Activated T-helper 1 cell treated with anti-CD3 and anti-CD28 coated beads, Interleukin-12 subunit alpha, Interleukin-12 subunit beta, Interleukin-2, Interleukin-4 antibody, amounts not matched to agents 30 ng/mL and 10 ng/mL and 1 ng/mL, durations not matched to agents 14 hours and 24 hours and 36 hours (primary cell): ENCODE measurements at regions not wholly inside any gene's neighbourhood (a gene's known extent, or its start where the extent isn't known, plus 50 kb on each side); places are given as distances from the start of the nearest gene placed in this dataset.
"Not testable (repeated sequence)": the region's sequence is repeated elsewhere in the genome, so short reads cannot be mapped to it uniquely, and the experiment has no call there.

ENCODE experiments used
- DNase-seq: peaks from one replicate; pipeline ENCODE4 v3.0.0; 2021; ENCODE audit warnings: low spot score
- H3K27ac Mint-ChIP-seq: one replicate; pipeline ENCODE4 v1.8.0; 2021; ENCODE audit warnings: mild to moderate bottlenecking, mixed read lengths
- H3K27me3 Mint-ChIP-seq: one replicate; pipeline ENCODE4 v1.8.0; 2022; ENCODE audit warnings: mild to moderate bottlenecking, moderate library complexity, mixed read lengths; ENCODE audit not compliant: insufficient read depth
- H3K36me3 Mint-ChIP-seq: one replicate; pipeline ENCODE4 v1.8.0; 2021; ENCODE audit warnings: low read depth, mixed read lengths
- H3K4me1 Mint-ChIP-seq: one replicate; pipeline ENCODE4 v1.8.0; 2021; ENCODE audit warnings: low read depth, mixed read lengths
- H3K4me3 Mint-ChIP-seq: one replicate; pipeline ENCODE4 v1.8.0; 2021; ENCODE audit warnings: mild to moderate bottlenecking, moderate library complexity, mixed read lengths
- H3K9me3 Mint-ChIP-seq: one replicate; pipeline ENCODE4 v1.8.0; 2021; ENCODE audit warnings: mixed read lengths
- intact Hi-C: fragments of 100-400 bp; cut with micrococcal nuclease; formaldehyde crosslinking; loops from one replicate; pipeline ENCODE4 v1.15.1; 2024

- Mint-ChIP-seq H3K27ac (no peak overlapping the region), H3K36me3 (no peaks in the 10 kb centered on the region), H3K4me3 (no peak overlapping the region), H3K4me1 (no peaks in the 10 kb centered on the region), H3K9me3 (no peaks in the 10 kb centered on the region), H3K27me3 (no peaks in the 10 kb centered on the region)
- no peak for DNase-seq
- intact Hi-C loops = no loop called here
Measured at GRCh38 chr7:83852136-83852535, 203.2 kb upstream of the SEMA3E start.

GRCh38 chr7:83851551-83851950 is 202.6 kb upstream of the SEMA3E start:
- DNase-seq = no peak
- Mint-ChIP-seq H3K4me3 (no peak overlapping the region), H3K36me3 (no peaks in the 10 kb centered on the region), H3K9me3 (no peaks in the 10 kb centered on the region), H3K4me1 (no peaks in the 10 kb centered on the region), H3K27me3 (no peaks in the 10 kb centered on the region), H3K27ac (no peak overlapping the region)
- intact Hi-C loops = no loop called here

- intact Hi-C loops = no loop called here
- Mint-ChIP-seq H3K9me3 (no peaks in the 10 kb centered on the region), H3K4me1 (no peaks in the 10 kb centered on the region), H3K4me3 (no peak overlapping the region), H3K27ac (no peak overlapping the region), H3K36me3 (no peaks in the 10 kb centered on the region), H3K27me3 (no peaks in the 10 kb centered on the region)
- no peak for DNase-seq
Measured at GRCh38 chr7:83850941-83851340, 202.0 kb upstream of the SEMA3E start.

- no peak overlapping the region for H3K27ac Mint-ChIP-seq
- no peak overlapping the region for H3K4me3 Mint-ChIP-seq
- H3K36me3 Mint-ChIP-seq = no peaks in the 10 kb centered on the region
- no peaks in the 10 kb centered on the region for H3K4me1 Mint-ChIP-seq
- no peaks in the 10 kb centered on the region for H3K9me3 Mint-ChIP-seq
- intact Hi-C loops = no loop called here
- H3K27me3 Mint-ChIP-seq = no peaks in the 10 kb centered on the region
- no peak for DNase-seq
Measured at GRCh38 chr7:83850125-83850524, 201.2 kb upstream of the SEMA3E start.

- Mint-ChIP-seq H3K36me3 (no peaks in the 10 kb centered on the region), H3K27me3 (no peaks in the 10 kb centered on the region), H3K9me3 (no peaks in the 10 kb centered on the region), H3K4me1 (no peaks in the 10 kb centered on the region), H3K4me3 (no peak overlapping the region), H3K27ac (no peak overlapping the region)
- intact Hi-C loops = no loop called here
- DNase-seq = no peak
Measured at GRCh38 chr7:83849131-83849530, 200.2 kb upstream of the SEMA3E start.

GRCh38 chr7:83842894-83843293 is 194.0 kb upstream of the SEMA3E start:
- intact Hi-C loops = no loop called here
- Mint-ChIP-seq H3K4me1 (no peaks in the 10 kb centered on the region), H3K36me3 (no peaks in the 10 kb centered on the region), H3K27me3 (no peaks in the 10 kb centered on the region), H3K9me3 (no peaks in the 10 kb centered on the region), H3K4me3 (no peak overlapping the region), H3K27ac (no peak overlapping the region)
- DNase-seq = no peak

- Mint-ChIP-seq H3K36me3 (no peaks in the 10 kb centered on the region), H3K4me3 (no peak overlapping the region), H3K27ac (no peak overlapping the region), H3K4me1 (no peaks in the 10 kb centered on the region), H3K27me3 (no peaks in the 10 kb centered on the region), H3K9me3 (no peaks in the 10 kb centered on the region)
- DNase-seq = no peak
- intact Hi-C loops = no loop called here
Measured at GRCh38 chr7:83837683-83838082, 188.7 kb upstream of the SEMA3E start.

- no peaks in the 10 kb centered on the region for H3K9me3 Mint-ChIP-seq
Measured at GRCh38 chr7:83836028-83836427, 187.1 kb upstream of the SEMA3E start.

GRCh38 chr7:83835424-83835823 is 186.5 kb upstream of the SEMA3E start:
- intact Hi-C loops = no loop called here
- H3K4me1 Mint-ChIP-seq = no peaks in the 10 kb centered on the region
- no peaks in the 10 kb centered on the region for H3K27me3 Mint-ChIP-seq
- no peak overlapping the region for H3K4me3 Mint-ChIP-seq
- H3K27ac Mint-ChIP-seq = no peak overlapping the region
- no peaks in the 10 kb centered on the region for H3K36me3 Mint-ChIP-seq
- H3K9me3 Mint-ChIP-seq = no peaks in the 10 kb centered on the region
- no peak for DNase-seq

More at GRCh38 chr7:83836028-83836427, 187.1 kb upstream of the SEMA3E start:
- Mint-ChIP-seq H3K4me1 (no peaks in the 10 kb centered on the region), H3K27ac (no peak overlapping the region), H3K36me3 (no peaks in the 10 kb centered on the region), H3K27me3 (no peaks in the 10 kb centered on the region), H3K4me3 (no peak overlapping the region)
- no peak for DNase-seq
- intact Hi-C loops = no loop called here

- H3K4me1 Mint-ChIP-seq, H3K9me3 Mint-ChIP-seq, H3K36me3 Mint-ChIP-seq, H3K27me3 Mint-ChIP-seq, DNase-seq, H3K4me3 Mint-ChIP-seq, intact Hi-C loops, H3K27ac Mint-ChIP-seq: not testable (repeated sequence)
Measured at GRCh38 chr7:83833721-83834120, 184.8 kb upstream of the SEMA3E start.

GRCh38 chr7:83832009-83832408 is 183.1 kb upstream of the SEMA3E start:
- Mint-ChIP-seq H3K4me1 (no peaks in the 10 kb centered on the region), H3K4me3 (no peak overlapping the region), H3K27me3 (no peaks in the 10 kb centered on the region), H3K27ac (no peak overlapping the region), H3K9me3 (no peaks in the 10 kb centered on the region), H3K36me3 (no peaks in the 10 kb centered on the region)
- intact Hi-C loops = no loop called here
- DNase-seq = no peak

- no peaks in the 10 kb centered on the region for H3K4me1 Mint-ChIP-seq
- intact Hi-C loops = no loop called here
- peaks cover 1% of the 10 kb centered on the region for H3K27me3 Mint-ChIP-seq
- H3K9me3 Mint-ChIP-seq = no peaks in the 10 kb centered on the region
- no peaks in the 10 kb centered on the region for H3K36me3 Mint-ChIP-seq
- no peak for DNase-seq
- no peak overlapping the region for H3K4me3 Mint-ChIP-seq
- no peak overlapping the region for H3K27ac Mint-ChIP-seq
Measured at GRCh38 chr7:83827036-83827435, 178.1 kb upstream of the SEMA3E start.

GRCh38 chr7:83824214-83824613 is 175.3 kb upstream of the SEMA3E start:
- Mint-ChIP-seq H3K27ac (no peak overlapping the region), H3K9me3 (no peaks in the 10 kb centered on the region), H3K4me3 (no peak overlapping the region), H3K27me3 (peaks cover 1% of the 10 kb centered on the region), H3K4me1 (no peaks in the 10 kb centered on the region), H3K36me3 (no peaks in the 10 kb centered on the region)
- intact Hi-C loops = no loop called here
- no peak for DNase-seq

- intact Hi-C loops = no loop called here
- H3K9me3 Mint-ChIP-seq = no peaks in the 10 kb centered on the region
- H3K4me1 Mint-ChIP-seq = no peaks in the 10 kb centered on the region
- no peak for DNase-seq
- no peaks in the 10 kb centered on the region for H3K36me3 Mint-ChIP-seq
- peaks cover 1% of the 10 kb centered on the region for H3K27me3 Mint-ChIP-seq
- no peak overlapping the region for H3K27ac Mint-ChIP-seq
- no peak overlapping the region for H3K4me3 Mint-ChIP-seq
Measured at GRCh38 chr7:83821866-83822265, 172.9 kb upstream of the SEMA3E start.
